ENCODE measurements at regions not wholly inside any gene's neighbourhood (a gene's known extent, or its start where the extent isn't known, plus 50 kb on each side); places are given as distances from the start of the nearest gene placed in this dataset.

- TF ChIP-seq CTCF (IDR thresholded peaks at IDR 0.05; ENCODE audit: insufficient read depth, low read depth, low read length) (no peak), EZH2 (IDR thresholded peaks at IDR 0.05; ENCODE audit: insufficient read depth, low read length) (no peak)
Measured at GRCh38 chr4:96497621-96498020, 657.7 kb downstream of the PDHA2 start.
